Globus pallidus (tissue), 1 donor: ENCODE measurements at regions not wholly inside any gene's neighbourhood (a gene's known extent, or its start where the extent isn't known, plus 50 kb on each side); places are given as distances from the start of the nearest gene placed in this dataset.
A peak's percentile ranks its signal among the peaks of the same experiment; 100 is the strongest.
"Not testable (repeated sequence)": the region's sequence is repeated elsewhere in the genome, so short reads cannot be mapped to it uniquely, and the experiment has no call there.

ENCODE experiments used
- DNase-seq: peaks from one replicate; pipeline ENCODE4 v3.0.0-alpha.2; 2015; ENCODE audit warnings: low spot score

- DNase-seq: peak; percentile 3
Measured at GRCh38 chrX:37509349-37509748, 62.1 kb upstream of the LANCL3 start.

DNA sequence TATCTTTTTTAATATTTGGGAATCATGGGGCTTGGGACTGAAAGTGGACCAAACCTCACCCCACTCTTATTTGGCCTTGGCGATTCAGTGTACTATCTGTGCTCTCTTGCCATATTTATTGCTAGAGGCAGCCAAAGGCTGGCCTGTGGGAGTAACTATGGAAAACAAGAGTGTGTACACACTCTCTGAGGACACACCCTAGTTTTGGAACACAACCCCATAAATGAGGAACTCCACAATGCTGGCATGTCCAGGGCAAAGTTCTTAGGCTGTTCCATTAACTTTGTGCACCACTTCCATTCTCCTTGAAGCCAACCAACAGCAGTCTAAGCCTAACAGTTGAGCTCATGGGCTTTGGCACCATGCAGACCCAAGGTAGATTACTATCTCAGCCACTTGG, 54.9 kb upstream of the LANCL3 start:
- not testable (repeated sequence) for DNase-seq

DNA sequence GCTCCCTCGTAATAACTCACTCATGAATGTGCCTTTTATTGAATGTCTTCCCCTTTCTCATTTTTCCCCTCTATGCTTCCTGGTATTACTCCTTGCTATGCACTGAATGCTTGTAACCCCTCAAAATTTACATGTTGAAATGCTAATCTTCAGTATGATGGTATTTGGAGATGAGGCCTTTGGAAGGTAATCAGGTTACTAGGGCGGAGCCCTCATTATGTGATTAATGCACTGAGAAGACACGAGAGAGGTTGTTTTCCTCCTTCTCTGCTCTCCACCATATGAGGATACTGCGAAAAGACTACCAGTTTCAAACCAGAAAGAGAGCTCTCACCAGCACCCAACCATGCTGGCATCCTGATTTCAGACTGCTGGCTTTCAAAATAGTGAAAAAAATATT, 52.2 kb upstream of the LANCL3 start:
- not testable (repeated sequence) for DNase-seq

DNA sequence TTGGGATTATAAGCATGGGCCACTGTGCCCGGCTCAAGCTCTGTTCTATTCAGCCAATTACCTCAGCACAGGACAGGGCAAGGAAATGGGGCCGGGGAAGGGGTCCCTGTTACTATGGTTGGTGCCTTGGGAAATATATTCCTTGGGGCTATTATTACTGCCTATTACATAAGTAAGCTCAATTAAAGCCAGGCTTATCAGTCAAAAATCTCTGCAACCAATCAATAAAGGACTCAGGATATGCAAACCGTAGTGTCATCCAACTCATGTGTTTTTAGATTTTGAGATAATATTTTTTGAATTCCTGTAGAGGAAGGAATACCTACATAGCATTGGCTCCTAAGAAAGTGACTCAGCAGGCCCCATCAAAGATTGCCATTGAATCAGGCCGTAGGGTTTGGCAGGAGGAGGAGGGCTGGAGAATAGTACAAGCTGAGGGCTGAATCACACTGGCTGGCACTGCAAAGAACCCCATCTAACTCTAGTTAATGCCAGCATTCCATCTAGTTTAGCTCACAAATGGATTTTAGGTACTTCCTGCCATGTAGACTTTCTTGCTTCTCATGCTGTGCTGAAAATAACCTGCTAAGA, 50.5 kb upstream of the LANCL3 start:
- not testable (repeated sequence) for DNase-seq
